ENCODE measurements at regions not wholly inside any gene's neighbourhood (a gene's known extent, or its start where the extent isn't known, plus 50 kb on each side); places are given as distances from the start of the nearest gene placed in this dataset.

DNA sequence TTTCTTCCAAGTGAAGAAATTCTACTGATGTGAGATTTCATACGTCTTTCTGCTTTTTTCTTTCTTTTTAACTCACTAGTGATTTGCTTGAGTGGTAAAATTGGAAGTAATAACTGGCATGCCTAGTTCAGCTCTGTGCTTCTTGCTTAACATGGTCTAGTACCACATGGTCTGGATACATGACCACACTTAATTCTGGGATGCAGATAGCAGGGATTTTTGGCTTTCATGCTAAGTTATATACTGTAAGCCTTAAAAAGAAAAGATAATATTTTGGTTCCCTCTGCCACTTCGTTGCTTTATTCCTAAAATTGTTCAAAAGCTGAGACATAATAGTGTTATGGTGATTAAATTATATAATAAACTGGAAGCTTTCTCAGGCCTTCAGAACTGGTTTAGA lies 174.3 kb downstream of the OXSM start:
- Histone ChIP-seq H3K27ac (replicated peaks) (no peak overlapping the region), H3K36me3 (no peaks in the 10 kb centered on the region), H3K4me1 (no peaks in the 10 kb centered on the region), H3K4me3 (no peak overlapping the region), H3K9me3 (replicated peaks) (peaks cover under 1% of the 10 kb centered on the region), H3K27me3 (ENCODE audit: low read depth) (no peaks in the 10 kb centered on the region)
- DNase-seq = no peak
- intact Hi-C loops (cut with micrococcal nuclease) = no loop called here
- TF ChIP-seq, protein P1, sequence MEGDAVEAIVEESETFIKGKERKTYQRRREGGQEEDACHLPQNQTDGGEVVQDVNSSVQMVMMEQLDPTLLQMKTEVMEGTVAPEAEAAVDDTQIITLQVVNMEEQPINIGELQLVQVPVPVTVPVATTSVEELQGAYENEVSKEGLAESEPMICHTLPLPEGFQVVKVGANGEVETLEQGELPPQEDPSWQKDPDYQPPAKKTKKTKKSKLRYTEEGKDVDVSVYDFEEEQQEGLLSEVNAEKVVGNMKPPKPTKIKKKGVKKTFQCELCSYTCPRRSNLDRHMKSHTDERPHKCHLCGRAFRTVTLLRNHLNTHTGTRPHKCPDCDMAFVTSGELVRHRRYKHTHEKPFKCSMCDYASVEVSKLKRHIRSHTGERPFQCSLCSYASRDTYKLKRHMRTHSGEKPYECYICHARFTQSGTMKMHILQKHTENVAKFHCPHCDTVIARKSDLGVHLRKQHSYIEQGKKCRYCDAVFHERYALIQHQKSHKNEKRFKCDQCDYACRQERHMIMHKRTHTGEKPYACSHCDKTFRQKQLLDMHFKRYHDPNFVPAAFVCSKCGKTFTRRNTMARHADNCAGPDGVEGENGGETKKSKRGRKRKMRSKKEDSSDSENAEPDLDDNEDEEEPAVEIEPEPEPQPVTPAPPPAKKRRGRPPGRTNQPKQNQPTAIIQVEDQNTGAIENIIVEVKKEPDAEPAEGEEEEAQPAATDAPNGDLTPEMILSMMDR (IDR thresholded peaks at IDR 0.05; ENCODE audit: borderline replicate concordance) = no peak

DNA sequence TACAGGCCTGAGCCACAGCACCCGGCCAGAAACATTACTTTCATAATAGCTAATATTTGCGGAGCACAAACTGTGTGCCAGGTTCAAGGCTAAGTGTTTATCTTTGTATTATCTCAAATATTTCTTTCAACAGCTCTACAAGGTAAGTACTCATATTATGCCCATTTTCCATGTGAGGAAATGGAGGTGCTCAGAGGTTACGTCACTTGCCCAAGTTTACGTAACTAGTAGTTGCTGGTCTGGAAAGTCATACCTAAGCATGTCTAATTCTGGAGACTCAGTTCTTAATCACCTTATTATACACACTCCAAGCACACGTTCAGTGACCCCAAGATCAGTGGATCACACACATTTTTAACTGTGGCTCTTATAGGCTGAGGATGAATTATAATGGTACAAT lies 177.5 kb downstream of the OXSM start:
- Histone ChIP-seq H3K27ac (replicated peaks) (no peak overlapping the region), H3K36me3 (no peaks in the 10 kb centered on the region), H3K27me3 (ENCODE audit: low read depth) (no peaks in the 10 kb centered on the region), H3K4me3 (no peak overlapping the region), H3K9me3 (replicated peaks) (peaks cover 10% of the 10 kb centered on the region), H3K4me1 (no peaks in the 10 kb centered on the region)
- no peak for DNase-seq
- TF ChIP-seq, protein P1 (IDR thresholded peaks at IDR 0.05; ENCODE audit: borderline replicate concordance) = no peak
- intact Hi-C loops (cut with micrococcal nuclease) = no loop called here

DNA sequence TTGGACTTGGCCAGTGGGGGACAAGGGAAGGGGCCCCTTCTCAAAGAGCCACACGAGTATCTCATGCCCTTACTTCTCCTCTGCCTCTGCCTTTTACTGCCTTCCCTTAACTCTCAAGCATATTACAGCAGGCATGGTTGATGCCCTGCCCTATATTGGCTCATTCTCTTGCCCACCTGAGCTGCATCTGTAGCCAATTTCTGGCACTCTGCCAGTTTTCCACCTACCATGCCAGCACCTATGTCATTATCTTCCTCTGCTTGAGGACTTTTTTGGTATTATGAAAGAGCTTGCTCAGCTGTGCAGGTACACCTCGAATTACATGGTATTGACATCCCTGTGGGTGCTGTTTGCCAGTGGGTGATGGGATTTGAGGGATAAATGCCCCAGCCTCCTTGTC lies 181.8 kb downstream of the OXSM start:
- no peak for DNase-seq
- intact Hi-C loops (cut with micrococcal nuclease) = no loop called here
- TF ChIP-seq, protein P1 (IDR thresholded peaks at IDR 0.05; ENCODE audit: borderline replicate concordance) = no peak
- Histone ChIP-seq H3K4me1 (no peaks in the 10 kb centered on the region), H3K4me3 (no peak overlapping the region), H3K27ac (replicated peaks) (no peak overlapping the region), H3K9me3 (replicated peaks) (peaks cover 10% of the 10 kb centered on the region), H3K27me3 (ENCODE audit: low read depth) (no peaks in the 10 kb centered on the region), H3K36me3 (no peaks in the 10 kb centered on the region)

DNA sequence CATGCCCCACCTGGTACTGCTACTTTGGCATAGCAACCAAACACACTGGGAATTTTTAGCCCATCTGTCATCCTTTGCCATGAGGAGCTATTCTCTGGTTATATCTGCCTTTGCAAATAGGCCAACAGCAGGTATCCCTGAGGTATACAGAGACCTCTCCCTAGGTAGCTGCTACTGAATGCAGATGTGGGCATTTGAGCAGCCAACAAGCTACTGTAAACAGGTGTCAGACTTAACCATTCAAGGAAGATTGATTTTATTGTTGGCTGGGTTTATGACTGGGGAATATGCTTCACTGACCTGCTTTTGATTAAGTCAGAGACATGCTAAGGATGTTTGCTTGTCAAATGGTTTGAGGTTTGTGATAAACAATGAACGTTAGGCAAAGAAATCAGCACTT lies 183.2 kb downstream of the OXSM start:
- H3K9me3 ChIP-seq (replicated peaks) = peaks cover 10% of the 10 kb centered on the region
- intact Hi-C loops (cut with micrococcal nuclease) = no loop called here
- TF ChIP-seq, protein P1 (IDR thresholded peaks at IDR 0.05; ENCODE audit: borderline replicate concordance) = no peak
- no peaks in the 10 kb centered on the region for H3K36me3 ChIP-seq
- H3K27me3 ChIP-seq (ENCODE audit: low read depth) = no peaks in the 10 kb centered on the region
- DNase-seq = no peak
- H3K4me1 ChIP-seq = no peaks in the 10 kb centered on the region
- H3K27ac ChIP-seq (replicated peaks) = no peak overlapping the region
- no peak overlapping the region for H3K4me3 ChIP-seq

DNA sequence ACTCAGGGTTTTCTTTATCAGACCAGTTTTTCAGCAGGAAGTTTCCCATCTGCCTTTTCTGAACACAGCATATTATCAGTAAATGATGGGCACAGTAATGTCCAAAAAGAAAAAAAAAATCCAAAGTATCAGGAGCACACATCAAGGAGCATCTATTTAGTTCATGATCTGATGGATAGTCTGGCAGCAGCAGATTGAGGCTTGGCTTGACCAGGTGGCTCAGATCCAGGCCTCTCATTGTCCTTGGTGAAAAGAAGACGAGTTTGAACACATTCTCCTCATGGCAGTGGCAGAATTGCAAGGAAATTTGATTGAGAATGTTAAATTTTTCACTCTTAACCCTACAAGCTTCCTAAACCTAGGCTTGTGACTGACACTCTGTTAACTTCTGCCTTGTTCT lies 192.9 kb downstream of the OXSM start:
- intact Hi-C loops (cut with micrococcal nuclease) = no loop called here
- H3K36me3 ChIP-seq = no peaks in the 10 kb centered on the region
- H3K27me3 ChIP-seq (ENCODE audit: low read depth) = no peaks in the 10 kb centered on the region
- TF ChIP-seq, protein P1 (IDR thresholded peaks at IDR 0.05; ENCODE audit: borderline replicate concordance) = no peak
- H3K4me1 ChIP-seq = no peaks in the 10 kb centered on the region
- H3K27ac ChIP-seq (replicated peaks) = no peak overlapping the region
- no peak for DNase-seq
- no peak overlapping the region for H3K4me3 ChIP-seq
- no peaks in the 10 kb centered on the region for H3K9me3 ChIP-seq (replicated peaks)

DNA sequence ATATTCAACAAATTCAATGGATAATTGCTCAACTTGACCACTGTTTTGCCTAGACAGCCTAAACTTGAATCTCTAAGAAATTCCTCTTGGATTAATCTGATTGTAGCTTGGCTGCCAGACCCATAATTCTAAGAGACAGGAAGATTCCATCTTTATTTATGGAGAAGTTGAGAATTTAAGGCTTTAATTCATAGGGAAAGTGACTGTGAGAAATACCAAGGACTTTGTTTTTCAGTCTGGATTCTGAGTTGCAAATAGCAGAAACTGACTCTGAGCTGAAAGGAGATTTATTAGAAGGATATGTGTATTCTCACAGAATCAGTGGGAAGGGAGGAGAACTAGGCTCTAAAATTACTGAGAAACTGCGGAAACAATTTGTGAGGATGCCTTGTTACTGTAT lies 195.7 kb downstream of the OXSM start:
- no peak overlapping the region for H3K4me3 ChIP-seq
- peaks cover 3% of the 10 kb centered on the region for H3K9me3 ChIP-seq (replicated peaks)
- intact Hi-C loops (cut with micrococcal nuclease) = no loop called here
- no peak overlapping the region for H3K27ac ChIP-seq (replicated peaks)
- TF ChIP-seq, protein P1 (IDR thresholded peaks at IDR 0.05; ENCODE audit: borderline replicate concordance) = no peak
- no peaks in the 10 kb centered on the region for H3K4me1 ChIP-seq
- DNase-seq = no peak
- H3K27me3 ChIP-seq (ENCODE audit: low read depth) = no peaks in the 10 kb centered on the region
- no peaks in the 10 kb centered on the region for H3K36me3 ChIP-seq
